DND-41 (cell line): ENCODE measurements at regions not wholly inside any gene's neighbourhood (a gene's known extent, or its start where the extent isn't known, plus 50 kb on each side); places are given as distances from the start of the nearest gene placed in this dataset.
A peak's percentile ranks its signal among the peaks of the same experiment; 100 is the strongest.

Experiments
- ATAC-seq: fragments of 200-7000 bp; cut with Tn5 transposase; 3 replicates; pipeline ENCODE4 v1.9.1; 2021; ENCODE audit warnings: low read depth; ENCODE audit not compliant: insufficient read depth
- DNase-seq: peaks from one replicate; pipeline ENCODE4 v3.0.0-alpha.2; 2020
- H2AFZ ChIP-seq: 2 replicates; pipeline ENCODE4 v1.6.0; 2012; ENCODE audit warnings: low read depth, low read length
- H3K27ac ChIP-seq: 2 replicates; pipeline ENCODE4 v1.5.1; 2012; ENCODE audit warnings: low read length, inconsistent platforms
- H3K27me3 ChIP-seq: fragments of 200-600 bp; sonication (generic); 2 replicates; pipeline ENCODE4 v1.6.0; 2012; ENCODE audit warnings: low read length, mild to moderate bottlenecking, inconsistent platforms; ENCODE audit not compliant: insufficient read depth, poor library complexity
- H3K36me3 ChIP-seq: 2 replicates; pipeline ENCODE4 v1.5.1; 2012; ENCODE audit warnings: low read length, inconsistent platforms; ENCODE audit not compliant: insufficient read depth
- H3K4me1 ChIP-seq: 2 replicates; pipeline ENCODE4 v1.5.1; 2012; ENCODE audit warnings: mild to moderate bottlenecking, low read length; ENCODE audit not compliant: insufficient read depth
- H3K4me2 ChIP-seq: 2 replicates; pipeline ENCODE4 v1.6.0; 2012; ENCODE audit warnings: mild to moderate bottlenecking, moderate library complexity, low read length, inconsistent platforms; ENCODE audit not compliant: insufficient read depth
- H3K4me3 ChIP-seq, 2 experiments: fragments of 200-600 bp in 1 of 2; shearing (Covaris generic) in 1 of 2; 2 replicates each; pipeline ENCODE4 v1.5.1; 2012 to 2016; ENCODE audit warnings: inconsistent platforms in 2 of 2, low read length in 2 of 2, mild to moderate bottlenecking in 2 of 2, low read depth in 1 of 2, moderate library complexity in 1 of 2
- H3K79me2 ChIP-seq: 2 replicates; pipeline ENCODE4 v1.6.0; 2012; ENCODE audit warnings: low read length, inconsistent platforms; ENCODE audit not compliant: insufficient read depth
- H3K9ac ChIP-seq: 2 replicates; pipeline ENCODE4 v1.6.0; 2012; ENCODE audit warnings: low read depth, mild to moderate bottlenecking, inconsistent platforms, low read length, moderate library complexity
- H3K9me3 ChIP-seq: 2 replicates; pipeline ENCODE4 v1.5.1; 2012; ENCODE audit warnings: low read length, moderate library complexity, mild to moderate bottlenecking, inconsistent platforms; ENCODE audit not compliant: insufficient read depth, severe bottlenecking
- H4K20me1 ChIP-seq: 2 replicates; pipeline ENCODE4 v1.6.0; 2012; ENCODE audit warnings: low read length; ENCODE audit not compliant: insufficient read depth
- EZH2 ChIP-seq: IDR thresholded peaks from 3 replicates; pipeline ENCODE4 v1.6.1; 2012; ENCODE audit warnings: borderline replicate concordance, low read depth, mild to moderate bottlenecking, moderate library complexity, low read length, inconsistent platforms; ENCODE audit not compliant: severe bottlenecking
- TF ChIP-seq, protein P1 (sequence below): IDR thresholded peaks from 2 replicates; pipeline ENCODE4 v1.5.1; 2012; ENCODE audit warnings: borderline replicate concordance, low read length, moderate library complexity, mild to moderate bottlenecking; ENCODE audit not compliant: poor library complexity, severe bottlenecking; ENCODE audit errors: extremely low read depth

GRCh38 chr3:8420612-8421011 lies 81.0 kb upstream of the LMCD1 start:
- ATAC-seq (no peak), DNase-seq (no peak)
- Histone ChIP-seq H3K36me3 (no peaks in the 10 kb centered on the region), H3K9ac (no peak overlapping the region), H3K27ac (no peak overlapping the region), H3K79me2 (no peaks in the 10 kb centered on the region), H2AFZ (0 out of 2 replicates have a peak overlapping the region, but pooled peaks have one; percentile 31), H3K4me1 (peaks cover 17% of the 10 kb centered on the region), H3K4me2 (no peak overlapping the region), H3K9me3 (no peaks in the 10 kb centered on the region), H3K4me3 (no peak overlapping the region), H3K27me3 (no peaks in the 10 kb centered on the region), H4K20me1 (no peaks in the 10 kb centered on the region)
- TF ChIP-seq, protein P1, sequence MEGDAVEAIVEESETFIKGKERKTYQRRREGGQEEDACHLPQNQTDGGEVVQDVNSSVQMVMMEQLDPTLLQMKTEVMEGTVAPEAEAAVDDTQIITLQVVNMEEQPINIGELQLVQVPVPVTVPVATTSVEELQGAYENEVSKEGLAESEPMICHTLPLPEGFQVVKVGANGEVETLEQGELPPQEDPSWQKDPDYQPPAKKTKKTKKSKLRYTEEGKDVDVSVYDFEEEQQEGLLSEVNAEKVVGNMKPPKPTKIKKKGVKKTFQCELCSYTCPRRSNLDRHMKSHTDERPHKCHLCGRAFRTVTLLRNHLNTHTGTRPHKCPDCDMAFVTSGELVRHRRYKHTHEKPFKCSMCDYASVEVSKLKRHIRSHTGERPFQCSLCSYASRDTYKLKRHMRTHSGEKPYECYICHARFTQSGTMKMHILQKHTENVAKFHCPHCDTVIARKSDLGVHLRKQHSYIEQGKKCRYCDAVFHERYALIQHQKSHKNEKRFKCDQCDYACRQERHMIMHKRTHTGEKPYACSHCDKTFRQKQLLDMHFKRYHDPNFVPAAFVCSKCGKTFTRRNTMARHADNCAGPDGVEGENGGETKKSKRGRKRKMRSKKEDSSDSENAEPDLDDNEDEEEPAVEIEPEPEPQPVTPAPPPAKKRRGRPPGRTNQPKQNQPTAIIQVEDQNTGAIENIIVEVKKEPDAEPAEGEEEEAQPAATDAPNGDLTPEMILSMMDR = no peak
- TF ChIP-seq EZH2 = no peak

DNA sequence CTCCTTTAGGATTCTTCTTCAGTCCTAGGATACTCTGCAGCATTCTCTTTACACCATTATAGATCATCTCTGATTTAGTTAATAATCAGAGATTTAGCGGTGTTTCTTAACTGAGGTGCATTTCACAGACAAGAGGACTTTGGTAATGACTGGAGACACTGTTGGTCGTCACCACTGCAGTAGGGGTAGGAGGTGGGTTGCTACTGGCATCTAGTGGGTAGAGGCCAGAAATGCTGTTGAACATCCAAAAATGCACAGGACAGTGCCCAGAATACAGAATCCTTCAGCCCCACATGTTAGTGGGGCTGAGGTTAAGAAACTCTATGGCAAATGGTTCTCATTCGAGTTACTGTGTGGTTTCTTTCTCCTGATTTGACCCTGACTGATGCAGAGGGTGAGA lies 80.4 kb upstream of the LMCD1 start:
- no peaks in the 10 kb centered on the region for H3K27me3 ChIP-seq
- H3K79me2 ChIP-seq = no peaks in the 10 kb centered on the region
- H3K9me3 ChIP-seq = no peaks in the 10 kb centered on the region

GRCh38 chr3:8421711-8422110 lies 79.9 kb upstream of the LMCD1 start:
- Histone ChIP-seq H3K4me3 (no peak overlapping the region), H3K27ac (no peak overlapping the region), H3K9ac (no peak overlapping the region), H3K36me3 (no peaks in the 10 kb centered on the region), H3K4me1 (peaks cover 10% of the 10 kb centered on the region), H3K9me3 (no peaks in the 10 kb centered on the region), H3K79me2 (no peaks in the 10 kb centered on the region), H2AFZ (no peak overlapping the region), H3K4me2 (no peak overlapping the region), H4K20me1 (no peaks in the 10 kb centered on the region), H3K27me3 (no peaks in the 10 kb centered on the region)
- TF ChIP-seq EZH2 = no peak
- TF ChIP-seq, protein P1 = no peak
- ATAC-seq (no peak), DNase-seq (no peak)

More for the DNA sequence above, 80.4 kb upstream of the LMCD1 start:
- Histone ChIP-seq H3K27ac (no peak overlapping the region), H3K9ac (no peak overlapping the region), H2AFZ (0 out of 2 replicates have a peak overlapping the region, but pooled peaks have one; percentile 31), H3K4me1 (peaks cover 15% of the 10 kb centered on the region), H4K20me1 (no peaks in the 10 kb centered on the region), H3K4me3 (no peak overlapping the region), H3K4me2 (no peak overlapping the region), H3K36me3 (no peaks in the 10 kb centered on the region)
- DNase-seq (peak; percentile 26), ATAC-seq (peak; percentile 80)
- TF ChIP-seq, protein P1 = peak; percentile 68
- no peak for TF ChIP-seq EZH2

DNA sequence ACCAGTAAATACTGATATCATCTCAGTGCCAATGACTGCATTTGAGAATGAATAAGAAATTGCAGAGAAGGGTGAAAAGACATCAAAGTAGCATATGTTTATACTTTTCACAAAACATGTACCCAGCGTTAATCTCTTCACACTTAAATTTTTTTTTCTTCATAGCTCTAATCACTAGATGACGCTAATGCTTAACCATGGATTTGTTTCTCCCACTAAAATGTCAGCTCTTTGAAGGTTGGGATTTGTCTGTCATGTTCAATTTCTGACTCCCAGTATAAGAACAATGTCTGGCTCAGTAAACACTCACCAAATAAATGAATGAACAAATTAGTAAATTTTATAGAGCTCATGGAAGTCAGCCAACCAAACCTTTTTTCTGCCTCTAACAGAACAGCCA lies 78.3 kb upstream of the LMCD1 start:
- Histone ChIP-seq H3K27ac (no peak overlapping the region), H3K9ac (no peak overlapping the region), H2AFZ (no peak overlapping the region), H3K27me3 (no peaks in the 10 kb centered on the region), H3K79me2 (no peaks in the 10 kb centered on the region), H3K36me3 (no peaks in the 10 kb centered on the region), H3K9me3 (no peaks in the 10 kb centered on the region), H3K4me2 (no peak overlapping the region), H3K4me1 (no peaks in the 10 kb centered on the region), H4K20me1 (no peaks in the 10 kb centered on the region), H3K4me3 (no peak overlapping the region)
- ATAC-seq = no peak
- TF ChIP-seq, protein P1 = no peak
- no peak for TF ChIP-seq EZH2
- no peak for DNase-seq
